Activated CD4-positive, alpha-beta memory T cell treated with anti-CD3 and anti-CD28 coated beads for 36 hours (primary cell): ENCODE measurements at regions not wholly inside any gene's neighbourhood (a gene's known extent, or its start where the extent isn't known, plus 50 kb on each side); places are given as distances from the start of the nearest gene placed in this dataset.

ENCODE experiments used
- CTCF ChIA-PET: fragments of 350-600 bp; sonication (Branson Sonifier 250); formaldehyde crosslinking; loops from one replicate; lab custom pipeline; 2021; ENCODE audit warnings: antibody characterized with exemption, inconsistent platforms; lab: Charles Lee
- POLR2A ChIA-PET: fragments of 350-600 bp; sonication (Branson Sonifier 250); formaldehyde crosslinking; loops from one replicate; lab custom pipeline; 2021; ENCODE audit warnings: antibody characterized with exemption; lab: Charles Lee
- DNase-seq: peaks from one replicate; pipeline ENCODE4 v3.0.0-alpha.2; 2020
- H3K27ac Mint-ChIP-seq: one replicate; pipeline ENCODE4 v1.8.0; 2021; ENCODE audit warnings: mixed read lengths
- H3K27me3 Mint-ChIP-seq: one replicate; pipeline ENCODE4 v1.8.0; 2021; ENCODE audit warnings: mixed read lengths
- H3K36me3 Mint-ChIP-seq: one replicate; pipeline ENCODE4 v1.8.0; 2021; ENCODE audit warnings: mixed read lengths
- H3K4me1 Mint-ChIP-seq: one replicate; pipeline ENCODE4 v1.8.0; 2021; ENCODE audit warnings: low read depth, mixed read lengths
- H3K4me3 Mint-ChIP-seq: one replicate; pipeline ENCODE4 v1.8.0; 2021; ENCODE audit warnings: mild to moderate bottlenecking, mixed read lengths
- H3K9me3 Mint-ChIP-seq: one replicate; pipeline ENCODE4 v1.8.0; 2021; ENCODE audit warnings: mixed read lengths
- intact Hi-C: fragments of 100-400 bp; cut with micrococcal nuclease; formaldehyde crosslinking; loops from one replicate; pipeline ENCODE4 v1.15.1; 2023

- DNase-seq = no peak
- Mint-ChIP-seq H3K9me3 (no peaks in the 10 kb centered on the region), H3K36me3 (no peaks in the 10 kb centered on the region), H3K27me3 (peaks cover 2% of the 10 kb centered on the region), H3K4me3 (no peak overlapping the region), H3K27ac (no peak overlapping the region), H3K4me1 (no peaks in the 10 kb centered on the region)
- CTCF ChIA-PET = no interaction called here
- POLR2A ChIA-PET = no interaction called here
- intact Hi-C loops = no loop called here
Measured at GRCh38 chr2:65791404-65791975, 359.1 kb upstream of the SPRED2 start.

- no peaks in the 10 kb centered on the region for H3K36me3 Mint-ChIP-seq
- no peaks in the 10 kb centered on the region for H3K9me3 Mint-ChIP-seq
- ChIA-PET CTCF (no interaction called here), POLR2A (no interaction called here)
- no peak for DNase-seq
- intact Hi-C loops = no loop called here
- H3K4me3 Mint-ChIP-seq = no peak overlapping the region
- no peaks in the 10 kb centered on the region for H3K4me1 Mint-ChIP-seq
- H3K27ac Mint-ChIP-seq = no peak overlapping the region
- peaks cover 2% of the 10 kb centered on the region for H3K27me3 Mint-ChIP-seq
Measured at GRCh38 chr2:65790676-65790935, 358.2 kb upstream of the SPRED2 start.

GRCh38 chr2:65789923-65790675 lies 357.7 kb upstream of the SPRED2 start:
- no peak for DNase-seq

GRCh38 chr2:65788556-65788955 lies 356.2 kb upstream of the SPRED2 start:
- ChIA-PET POLR2A (no interaction called here), CTCF (no interaction called here)
- Mint-ChIP-seq H3K9me3 (no peaks in the 10 kb centered on the region), H3K27ac (no peak overlapping the region), H3K4me3 (no peak overlapping the region), H3K4me1 (no peaks in the 10 kb centered on the region), H3K36me3 (no peaks in the 10 kb centered on the region), H3K27me3 (peaks cover 2% of the 10 kb centered on the region)
- intact Hi-C loops = no loop called here
- DNase-seq = no peak

More at GRCh38 chr2:65789923-65790675, 357.7 kb upstream of the SPRED2 start:
- no peaks in the 10 kb centered on the region for H3K36me3 Mint-ChIP-seq
- intact Hi-C loops = no loop called here
- H3K4me3 Mint-ChIP-seq = no peak overlapping the region
- no peaks in the 10 kb centered on the region for H3K9me3 Mint-ChIP-seq
- H3K27ac Mint-ChIP-seq = no peak overlapping the region
- ChIA-PET POLR2A (no interaction called here), CTCF (no interaction called here)
- H3K4me1 Mint-ChIP-seq = no peaks in the 10 kb centered on the region
- H3K27me3 Mint-ChIP-seq = peaks cover 2% of the 10 kb centered on the region

GRCh38 chr2:65786765-65787164 lies 354.4 kb upstream of the SPRED2 start:
- H3K27ac Mint-ChIP-seq = no peak overlapping the region
- H3K4me1 Mint-ChIP-seq = no peaks in the 10 kb centered on the region
- H3K4me3 Mint-ChIP-seq = no peak overlapping the region
- H3K27me3 Mint-ChIP-seq = peaks cover 2% of the 10 kb centered on the region
- H3K36me3 Mint-ChIP-seq = no peaks in the 10 kb centered on the region
- ChIA-PET CTCF (no interaction called here), POLR2A (no interaction called here)
- H3K9me3 Mint-ChIP-seq = no peaks in the 10 kb centered on the region
- intact Hi-C loops = no loop called here
- no peak for DNase-seq

GRCh38 chr2:65786007-65786717 lies 353.8 kb upstream of the SPRED2 start:
- CTCF ChIA-PET = no interaction called here
- H3K27ac Mint-ChIP-seq = no peak overlapping the region
- POLR2A ChIA-PET = no interaction called here
- no peaks in the 10 kb centered on the region for H3K36me3 Mint-ChIP-seq
- no peak overlapping the region for H3K4me3 Mint-ChIP-seq
- no peak for DNase-seq
- H3K27me3 Mint-ChIP-seq = peaks cover 2% of the 10 kb centered on the region
- no peaks in the 10 kb centered on the region for H3K9me3 Mint-ChIP-seq
- no peaks in the 10 kb centered on the region for H3K4me1 Mint-ChIP-seq
- intact Hi-C loops = no loop called here

GRCh38 chr2:65782996-65783650 lies 350.7 kb upstream of the SPRED2 start:
- intact Hi-C loops = no loop called here
- CTCF ChIA-PET = no interaction called here
- H3K9me3 Mint-ChIP-seq = no peaks in the 10 kb centered on the region
- H3K4me3 Mint-ChIP-seq = no peak overlapping the region
- no peaks in the 10 kb centered on the region for H3K4me1 Mint-ChIP-seq
- DNase-seq = no peak
- no peaks in the 10 kb centered on the region for H3K36me3 Mint-ChIP-seq
- H3K27ac Mint-ChIP-seq = no peak overlapping the region
- POLR2A ChIA-PET = no interaction called here
- H3K27me3 Mint-ChIP-seq = no peaks in the 10 kb centered on the region

- no peak overlapping the region for H3K27ac Mint-ChIP-seq
- no peaks in the 10 kb centered on the region for H3K27me3 Mint-ChIP-seq
- no peaks in the 10 kb centered on the region for H3K9me3 Mint-ChIP-seq
- POLR2A ChIA-PET = no interaction called here
- no peaks in the 10 kb centered on the region for H3K4me1 Mint-ChIP-seq
- no peaks in the 10 kb centered on the region for H3K36me3 Mint-ChIP-seq
- intact Hi-C loops = no loop called here
- H3K4me3 Mint-ChIP-seq = no peak overlapping the region
- no peak for DNase-seq
- CTCF ChIA-PET = no interaction called here
Measured at GRCh38 chr2:65782186-65782585, 349.8 kb upstream of the SPRED2 start.

- DNase-seq = no peak
- no peaks in the 10 kb centered on the region for H3K4me1 Mint-ChIP-seq
- POLR2A ChIA-PET = no interaction called here
- H3K4me3 Mint-ChIP-seq = no peak overlapping the region
- CTCF ChIA-PET = no interaction called here
- no peaks in the 10 kb centered on the region for H3K27me3 Mint-ChIP-seq
- H3K9me3 Mint-ChIP-seq = no peaks in the 10 kb centered on the region
- no peaks in the 10 kb centered on the region for H3K36me3 Mint-ChIP-seq
- intact Hi-C loops = no loop called here
- H3K27ac Mint-ChIP-seq = no peak overlapping the region
Measured at GRCh38 chr2:65781756-65782155, 349.4 kb upstream of the SPRED2 start.

GRCh38 chr2:65779021-65779420 lies 346.6 kb upstream of the SPRED2 start:
- Mint-ChIP-seq H3K36me3 (no peaks in the 10 kb centered on the region), H3K4me1 (no peaks in the 10 kb centered on the region), H3K4me3 (no peak overlapping the region), H3K27ac (no peak overlapping the region), H3K27me3 (no peaks in the 10 kb centered on the region), H3K9me3 (no peaks in the 10 kb centered on the region)
- ChIA-PET CTCF (no interaction called here), POLR2A (no interaction called here)
- intact Hi-C loops = no loop called here
- DNase-seq = no peak

GRCh38 chr2:65778137-65778536 lies 345.7 kb upstream of the SPRED2 start:
- ChIA-PET CTCF (no interaction called here), POLR2A (no interaction called here)
- H3K9me3 Mint-ChIP-seq = no peaks in the 10 kb centered on the region
- no peak overlapping the region for H3K27ac Mint-ChIP-seq
- intact Hi-C loops = no loop called here
- H3K27me3 Mint-ChIP-seq = no peaks in the 10 kb centered on the region
- no peaks in the 10 kb centered on the region for H3K4me1 Mint-ChIP-seq
- no peaks in the 10 kb centered on the region for H3K36me3 Mint-ChIP-seq
- no peak overlapping the region for H3K4me3 Mint-ChIP-seq
- DNase-seq = no peak

- no peak overlapping the region for H3K27ac Mint-ChIP-seq
- H3K9me3 Mint-ChIP-seq = no peaks in the 10 kb centered on the region
- POLR2A ChIA-PET = no interaction called here
- H3K27me3 Mint-ChIP-seq = no peaks in the 10 kb centered on the region
- H3K4me1 Mint-ChIP-seq = no peaks in the 10 kb centered on the region
- H3K4me3 Mint-ChIP-seq = no peak overlapping the region
- CTCF ChIA-PET = no interaction called here
- intact Hi-C loops = no loop called here
- no peaks in the 10 kb centered on the region for H3K36me3 Mint-ChIP-seq
- DNase-seq = no peak
Measured at GRCh38 chr2:65775839-65776238, 343.4 kb upstream of the SPRED2 start.
